ENCODE measurements at regions not wholly inside any gene's neighbourhood (a gene's known extent, or its start where the extent isn't known, plus 50 kb on each side); places are given as distances from the start of the nearest gene placed in this dataset.
"Not testable (repeated sequence)": the region's sequence is repeated elsewhere in the genome, so short reads cannot be mapped to it uniquely, and the experiment has no call there.

GRCh38 chr2:129181433-129181832 is 798.0 kb upstream of the RAB6C start:
- DNase-seq (ENCODE audit: low read depth, low spot score): no peak

GRCh38 chr2:129181963-129182362 is 797.5 kb upstream of the RAB6C start:
- no peak for DNase-seq (ENCODE audit: low read depth, low spot score)

- DNase-seq (ENCODE audit: low read depth, low spot score): no peak
Measured at GRCh38 chr2:129187343-129187742, 792.1 kb upstream of the RAB6C start.

GRCh38 chr2:129188451-129188850 is 791.0 kb upstream of the RAB6C start:
- no peak for DNase-seq (ENCODE audit: low read depth, low spot score)

- DNase-seq (ENCODE audit: low read depth, low spot score): no peak
Measured at GRCh38 chr2:129189617-129190319, 789.7 kb upstream of the RAB6C start.

GRCh38 chr2:129190494-129190893 is 789.0 kb upstream of the RAB6C start:
- DNase-seq (ENCODE audit: low read depth, low spot score): no peak

GRCh38 chr2:129191530-129191929 is 787.9 kb upstream of the RAB6C start:
- no peak for DNase-seq (ENCODE audit: low read depth, low spot score)

- DNase-seq (ENCODE audit: low read depth, low spot score): no peak
Measured at GRCh38 chr2:129192117-129192516, 787.3 kb upstream of the RAB6C start.

- no peak for DNase-seq (ENCODE audit: low read depth, low spot score)
Measured at GRCh38 chr2:129192841-129193253, 786.6 kb upstream of the RAB6C start.

GRCh38 chr2:129193961-129194360 is 785.5 kb upstream of the RAB6C start:
- no peak for DNase-seq (ENCODE audit: low read depth, low spot score)

- no peak for DNase-seq (ENCODE audit: low read depth, low spot score)
Measured at GRCh38 chr2:129199501-129199900, 780.0 kb upstream of the RAB6C start.

- DNase-seq (ENCODE audit: low read depth, low spot score): no peak
Measured at GRCh38 chr2:129201696-129202095, 777.8 kb upstream of the RAB6C start.

- DNase-seq (ENCODE audit: low read depth, low spot score): no peak
Measured at GRCh38 chr2:129203331-129203730, 776.1 kb upstream of the RAB6C start.

GRCh38 chr2:129204581-129204980 is 774.9 kb upstream of the RAB6C start:
- DNase-seq (ENCODE audit: low read depth, low spot score): not testable (repeated sequence)

- DNase-seq (ENCODE audit: low read depth, low spot score): no peak
Measured at GRCh38 chr2:129205176-129205575, 774.3 kb upstream of the RAB6C start.

GRCh38 chr2:129205766-129206165 is 773.7 kb upstream of the RAB6C start:
- no peak for DNase-seq (ENCODE audit: low read depth, low spot score)

GRCh38 chr2:129212299-129212958 is 767.0 kb upstream of the RAB6C start:
- DNase-seq (ENCODE audit: low read depth, low spot score): no peak

GRCh38 chr2:129224022-129224421 is 755.4 kb upstream of the RAB6C start:
- no peak for DNase-seq (ENCODE audit: low read depth, low spot score)

GRCh38 chr2:129224486-129224885 is 755.0 kb upstream of the RAB6C start:
- DNase-seq (ENCODE audit: low read depth, low spot score): no peak

- DNase-seq (ENCODE audit: low read depth, low spot score): no peak
Measured at GRCh38 chr2:129229196-129229595, 750.3 kb upstream of the RAB6C start.

- no peak for DNase-seq (ENCODE audit: low read depth, low spot score)
Measured at GRCh38 chr2:129229830-129230441, 749.5 kb upstream of the RAB6C start.

GRCh38 chr2:129231924-129232323 is 747.5 kb upstream of the RAB6C start:
- no peak for DNase-seq (ENCODE audit: low read depth, low spot score)

- DNase-seq (ENCODE audit: low read depth, low spot score): no peak
Measured at GRCh38 chr2:129233166-129233565, 746.3 kb upstream of the RAB6C start.

All from smooth muscle cell of the brain vasculature (primary cell).